NCI-H526 (cell line): ENCODE measurements at regions not wholly inside any gene's neighbourhood (a gene's known extent, or its start where the extent isn't known, plus 50 kb on each side); places are given as distances from the start of the nearest gene placed in this dataset.
A peak's percentile ranks its signal among the peaks of the same experiment; 100 is the strongest.

ENCODE experiments used
- DNase-seq, 2 experiments: peaks; one replicate each; lab custom pipeline; 2025; lab: John Stamatoyannopoulos, UW

- no peak for DNase-seq
These were observed 221.6 kb upstream of the SLC30A5 start for GRCh38 chr5:68872088-68872839.

GRCh38 chr5:68873198-68873597, 220.6 kb upstream of the SLC30A5 start:
- no peak for DNase-seq

GRCh38 chr5:68875351-68875750, 218.5 kb upstream of the SLC30A5 start:
- no peak for DNase-seq

GRCh38 chr5:68883436-68883835, 210.4 kb upstream of the SLC30A5 start:
- DNase-seq = no peak

- DNase-seq = no peak
These were observed 209.6 kb upstream of the SLC30A5 start for GRCh38 chr5:68884144-68884754.

- peak in 1 of 2 experiments; percentile 12 for DNase-seq
These were observed 208.9 kb upstream of the SLC30A5 start for GRCh38 chr5:68884883-68885282.

GRCh38 chr5:68886814-68887213, 207.0 kb upstream of the SLC30A5 start:
- no peak for DNase-seq

- DNase-seq = no peak
These were observed 202.1 kb upstream of the SLC30A5 start for GRCh38 chr5:68891718-68892117.

- no peak for DNase-seq
These were observed 199.1 kb upstream of the SLC30A5 start for GRCh38 chr5:68894673-68895072.

- peak; percentile 16 to 70 for DNase-seq
These were observed 194.8 kb upstream of the SLC30A5 start for GRCh38 chr5:68898951-68899471.

- DNase-seq = no peak
These were observed 181.7 kb upstream of the SLC30A5 start for GRCh38 chr5:68911840-68912690.

- DNase-seq = no peak
These were observed 178.7 kb upstream of the SLC30A5 start for GRCh38 chr5:68915079-68915478.

- DNase-seq = no peak
These were observed 175.5 kb upstream of the SLC30A5 start for GRCh38 chr5:68918306-68918705.

GRCh38 chr5:68919988-68920490, 173.8 kb upstream of the SLC30A5 start:
- DNase-seq = no peak

- DNase-seq = no peak
These were observed 172.9 kb upstream of the SLC30A5 start for GRCh38 chr5:68920888-68921287.

GRCh38 chr5:68922172-68922987, 171.4 kb upstream of the SLC30A5 start:
- DNase-seq = no peak

- DNase-seq = peak; percentile 35 to 56
These were observed 169.2 kb upstream of the SLC30A5 start for GRCh38 chr5:68924481-68925145.

GRCh38 chr5:68928617-68929302, 165.1 kb upstream of the SLC30A5 start:
- DNase-seq = no peak

- DNase-seq = no peak
These were observed 163.7 kb upstream of the SLC30A5 start for GRCh38 chr5:68930139-68930538.

- peak in 1 of 2 experiments; percentile 10 for DNase-seq
These were observed 160.9 kb upstream of the SLC30A5 start for GRCh38 chr5:68932830-68933434.
